ENCODE measurements at regions not wholly inside any gene's neighbourhood (a gene's known extent, or its start where the extent isn't known, plus 50 kb on each side); places are given as distances from the start of the nearest gene placed in this dataset.

GRCh38 chr13:67574320-67575233 lies 344.4 kb upstream of the PCDH9 start:
- ATAC-seq (ENCODE audit: insufficient number of reproducible peaks, low FRiP score, low read depth): no peak
- no peak overlapping the region for H3K27ac ChIP-seq

GRCh38 chr13:67568205-67568604 lies 338.1 kb upstream of the PCDH9 start:
- no peaks in the 10 kb centered on the region for H3K36me3 ChIP-seq
- no peak overlapping the region for H3K4me3 ChIP-seq
- no peak for DNase-seq (ENCODE audit: low spot score)
- H3K27ac ChIP-seq: no peak overlapping the region
- no peaks in the 10 kb centered on the region for H3K9me3 ChIP-seq
- no peaks in the 10 kb centered on the region for H3K27me3 ChIP-seq (replicated peaks; ENCODE audit: insufficient read depth)
- TF ChIP-seq CTCF (IDR thresholded peaks at IDR 0.05): no peak
- no peaks in the 10 kb centered on the region for H3K4me1 ChIP-seq (ENCODE audit: control insufficient read depth in 1 of 2, low read depth in 2 of 2)
- no peak for ATAC-seq (ENCODE audit: insufficient number of reproducible peaks, low FRiP score, low read depth)

More at GRCh38 chr13:67574320-67575233, 344.4 kb upstream of the PCDH9 start:
- no peak overlapping the region for H3K4me3 ChIP-seq
- TF ChIP-seq CTCF (IDR thresholded peaks at IDR 0.05): no peak
- no peak for DNase-seq (ENCODE audit: low spot score)
- no peaks in the 10 kb centered on the region for H3K27me3 ChIP-seq (replicated peaks; ENCODE audit: insufficient read depth)
- H3K4me1 ChIP-seq (ENCODE audit: control insufficient read depth in 1 of 2, low read depth in 2 of 2): no peaks in the 10 kb centered on the region
- H3K9me3 ChIP-seq: no peaks in the 10 kb centered on the region
- H3K36me3 ChIP-seq: no peaks in the 10 kb centered on the region

- Histone ChIP-seq H3K36me3 (no peaks in the 10 kb centered on the region), H3K4me1 (ENCODE audit: control insufficient read depth in 1 of 2, low read depth in 2 of 2) (no peaks in the 10 kb centered on the region), H3K27ac (no peak overlapping the region), H3K27me3 (replicated peaks; ENCODE audit: insufficient read depth) (no peaks in the 10 kb centered on the region), H3K9me3 (peaks cover 8% of the 10 kb centered on the region), H3K4me3 (no peak overlapping the region)
- no peak for ATAC-seq (ENCODE audit: insufficient number of reproducible peaks, low FRiP score, low read depth)
- no peak for TF ChIP-seq CTCF (IDR thresholded peaks at IDR 0.05)
- DNase-seq (ENCODE audit: low spot score): no peak
Observed at GRCh38 chr13:67557642-67558241, 327.6 kb upstream of the PCDH9 start.

GRCh38 chr13:67557118-67557517 lies 327.0 kb upstream of the PCDH9 start:
- H3K27ac ChIP-seq: no peak overlapping the region
- H3K9me3 ChIP-seq: peaks cover 8% of the 10 kb centered on the region
- no peaks in the 10 kb centered on the region for H3K27me3 ChIP-seq (replicated peaks; ENCODE audit: insufficient read depth)
- no peaks in the 10 kb centered on the region for H3K4me1 ChIP-seq (ENCODE audit: control insufficient read depth in 1 of 2, low read depth in 2 of 2)
- no peak for TF ChIP-seq CTCF (IDR thresholded peaks at IDR 0.05)
- no peaks in the 10 kb centered on the region for H3K36me3 ChIP-seq
- no peak for ATAC-seq (ENCODE audit: insufficient number of reproducible peaks, low FRiP score, low read depth)
- H3K4me3 ChIP-seq: no peak overlapping the region
- no peak for DNase-seq (ENCODE audit: low spot score)

GRCh38 chr13:67554746-67555452 lies 324.8 kb upstream of the PCDH9 start:
- H3K4me3 ChIP-seq: no peak overlapping the region
- peaks cover 8% of the 10 kb centered on the region for H3K9me3 ChIP-seq
- H3K27me3 ChIP-seq (replicated peaks; ENCODE audit: insufficient read depth): no peaks in the 10 kb centered on the region
- no peaks in the 10 kb centered on the region for H3K36me3 ChIP-seq
- no peak for TF ChIP-seq CTCF (IDR thresholded peaks at IDR 0.05)
- no peak overlapping the region for H3K27ac ChIP-seq
- DNase-seq (ENCODE audit: low spot score) (no peak), ATAC-seq (ENCODE audit: insufficient number of reproducible peaks, low FRiP score, low read depth) (no peak)
- H3K4me1 ChIP-seq (ENCODE audit: control insufficient read depth in 1 of 2, low read depth in 2 of 2): no peaks in the 10 kb centered on the region
